Fibroblast of lung (primary cell): ENCODE measurements at regions not wholly inside any gene's neighbourhood (a gene's known extent, or its start where the extent isn't known, plus 50 kb on each side); places are given as distances from the start of the nearest gene placed in this dataset.

Experiments used
- DNase-seq, 2 donors: peaks; one replicate each; pipeline versions ENCODE4 v3.0.0 to v3.0.0-alpha.2; 2010; ENCODE audit warnings: low read depth in 2 of 2
- H2AFZ ChIP-seq: 2 replicates; pipeline ENCODE4 v1.5.1; 2012; ENCODE audit warnings: low read length, control low read depth, inconsistent platforms
- H3K27ac ChIP-seq: 2 replicates; pipeline ENCODE4 v1.5.1; 2011; ENCODE audit warnings: low read length, control low read depth; ENCODE audit not compliant: insufficient read depth
- H3K27me3 ChIP-seq: 2 replicates; pipeline ENCODE4 v1.5.1; 2011; ENCODE audit warnings: mild to moderate bottlenecking, low read length; ENCODE audit not compliant: control insufficient read depth, insufficient read depth
- H3K36me3 ChIP-seq: 2 replicates; pipeline ENCODE4 v1.5.1; 2011; ENCODE audit warnings: low read length; ENCODE audit not compliant: control insufficient read depth, insufficient read depth
- H3K4me1 ChIP-seq: 2 replicates; pipeline ENCODE4 v1.5.1; 2011; ENCODE audit warnings: low read length; ENCODE audit not compliant: control insufficient read depth, insufficient read depth; ENCODE audit errors: extremely low read depth
- H3K4me2 ChIP-seq: 2 replicates; pipeline ENCODE4 v1.5.1; 2011; ENCODE audit warnings: low read length, control low read depth; ENCODE audit not compliant: insufficient read depth; ENCODE audit errors: extremely low read depth
- H3K4me3 ChIP-seq, 4 experiments: fragments of 200-600 bp in 1 of 4; sonication (generic) in 1 of 4; replicated peaks in 1 of 4; 2 replicates each; pipeline ENCODE4 v1.5.1; 2011 to 2016; ENCODE audit warnings: low read length in 4 of 4, low read depth in 3 of 4, mild to moderate bottlenecking in 3 of 4, control low read depth in 2 of 4, inconsistent platforms in 1 of 4, mixed read lengths in 1 of 4; ENCODE audit not compliant: insufficient read depth in 1 of 4; ENCODE audit errors: control extremely low read depth in 1 of 4
- H3K79me2 ChIP-seq: 2 replicates; pipeline ENCODE4 v1.5.1; 2012; ENCODE audit warnings: mild to moderate bottlenecking, low read length, inconsistent platforms; ENCODE audit not compliant: control insufficient read depth, insufficient read depth
- H3K9ac ChIP-seq: 2 replicates; pipeline ENCODE4 v1.5.1; 2011; ENCODE audit warnings: mild to moderate bottlenecking, low read length, control low read depth; ENCODE audit not compliant: insufficient read depth
- H3K9me3 ChIP-seq: 2 replicates; pipeline ENCODE4 v1.5.1; 2012; ENCODE audit warnings: low read depth, low read length; ENCODE audit not compliant: control insufficient read depth, insufficient read depth
- H4K20me1 ChIP-seq: 2 replicates; pipeline ENCODE4 v1.5.1; 2011; ENCODE audit warnings: low read length; ENCODE audit not compliant: control insufficient read depth, insufficient read depth; ENCODE audit errors: extremely low read depth
- EZH2 ChIP-seq: IDR thresholded peaks from 2 replicates; pipeline ENCODE4 v1.5.1; 2012; ENCODE audit warnings: low read length, control low read depth, mild to moderate bottlenecking; ENCODE audit errors: missing control alignments
- TF ChIP-seq, protein P1 (sequence below), 2 donors: IDR thresholded peaks in 1 of 2; conservative IDR thresholded peaks in 1 of 2; 1 replicate in 1 of 2; 2 replicates in 1 of 2; pipeline ENCODE4 v1.5.1; 2011 to 2012; ENCODE audit warnings: low read length in 2 of 2, control low read depth in 1 of 2, inconsistent platforms in 1 of 2, low read depth in 1 of 2, mild to moderate bottlenecking in 1 of 2

DNA sequence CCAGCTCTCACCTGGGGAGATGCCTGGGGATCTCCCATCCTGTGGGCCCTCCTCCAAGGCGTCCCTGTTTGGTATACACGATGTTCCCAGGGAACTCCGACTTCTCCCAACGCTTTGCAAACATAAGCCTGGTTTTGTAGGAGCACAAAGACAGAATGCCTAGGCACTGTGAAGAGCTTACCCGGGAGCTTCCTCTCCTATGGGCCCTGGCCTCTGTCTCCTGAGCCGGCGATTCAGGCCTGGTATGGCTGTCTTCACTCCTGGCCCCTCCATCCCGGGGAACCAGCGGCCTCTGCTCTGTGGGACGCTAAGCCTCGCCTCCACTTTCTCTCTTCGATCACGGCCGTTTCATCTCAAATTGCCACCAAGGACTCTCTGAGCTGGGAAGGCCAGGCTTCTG is 59.6 kb upstream of the ACTRT2 start:
- Histone ChIP-seq H3K4me1 (no peaks in the 10 kb centered on the region), H3K9ac (no peak overlapping the region), H3K9me3 (no peaks in the 10 kb centered on the region), H3K36me3 (no peaks in the 10 kb centered on the region), H3K79me2 (no peaks in the 10 kb centered on the region), H3K27me3 (no peaks in the 10 kb centered on the region), H3K4me3 (no peak overlapping the region), H3K4me2 (no peak overlapping the region), H4K20me1 (no peaks in the 10 kb centered on the region), H3K27ac (no peak overlapping the region), H2AFZ (no peak overlapping the region)
- TF ChIP-seq, protein P1, sequence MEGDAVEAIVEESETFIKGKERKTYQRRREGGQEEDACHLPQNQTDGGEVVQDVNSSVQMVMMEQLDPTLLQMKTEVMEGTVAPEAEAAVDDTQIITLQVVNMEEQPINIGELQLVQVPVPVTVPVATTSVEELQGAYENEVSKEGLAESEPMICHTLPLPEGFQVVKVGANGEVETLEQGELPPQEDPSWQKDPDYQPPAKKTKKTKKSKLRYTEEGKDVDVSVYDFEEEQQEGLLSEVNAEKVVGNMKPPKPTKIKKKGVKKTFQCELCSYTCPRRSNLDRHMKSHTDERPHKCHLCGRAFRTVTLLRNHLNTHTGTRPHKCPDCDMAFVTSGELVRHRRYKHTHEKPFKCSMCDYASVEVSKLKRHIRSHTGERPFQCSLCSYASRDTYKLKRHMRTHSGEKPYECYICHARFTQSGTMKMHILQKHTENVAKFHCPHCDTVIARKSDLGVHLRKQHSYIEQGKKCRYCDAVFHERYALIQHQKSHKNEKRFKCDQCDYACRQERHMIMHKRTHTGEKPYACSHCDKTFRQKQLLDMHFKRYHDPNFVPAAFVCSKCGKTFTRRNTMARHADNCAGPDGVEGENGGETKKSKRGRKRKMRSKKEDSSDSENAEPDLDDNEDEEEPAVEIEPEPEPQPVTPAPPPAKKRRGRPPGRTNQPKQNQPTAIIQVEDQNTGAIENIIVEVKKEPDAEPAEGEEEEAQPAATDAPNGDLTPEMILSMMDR (conservative IDR thresholded peaks at IDR 0.05 in 1 of 2, IDR thresholded peaks at IDR 0.05 in 1 of 2; ENCODE audit: low read depth in 1 of 2, low read length in 2 of 2), result no peak
- no peak for TF ChIP-seq EZH2
- no peak for DNase-seq

DNA sequence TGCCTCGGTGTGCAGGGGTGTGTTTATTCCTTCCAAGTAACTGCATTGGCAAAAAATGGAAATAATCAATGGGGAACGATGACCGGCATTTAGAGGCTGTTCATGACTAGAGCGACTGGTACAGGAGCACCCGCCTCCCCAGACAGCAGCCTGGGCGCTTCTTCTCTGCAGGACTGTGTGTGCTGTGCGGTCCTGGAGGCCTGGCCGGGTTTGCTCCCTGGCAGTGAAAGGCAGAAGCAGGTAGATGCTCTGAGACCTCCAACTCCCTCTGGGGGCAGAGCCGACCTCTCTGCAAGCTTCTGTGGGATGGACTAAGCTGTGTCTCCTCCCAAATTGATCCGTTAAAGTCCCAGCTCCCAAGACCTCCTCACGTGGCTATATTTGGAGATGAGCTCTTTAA is 59.2 kb upstream of the ACTRT2 start:
- H3K27ac ChIP-seq, result no peak overlapping the region
- no peaks in the 10 kb centered on the region for H4K20me1 ChIP-seq
- no peaks in the 10 kb centered on the region for H3K79me2 ChIP-seq
- no peak for DNase-seq
- H2AFZ ChIP-seq, result no peak overlapping the region
- no peaks in the 10 kb centered on the region for H3K36me3 ChIP-seq
- no peaks in the 10 kb centered on the region for H3K9me3 ChIP-seq
- no peaks in the 10 kb centered on the region for H3K4me1 ChIP-seq
- no peak overlapping the region for H3K4me2 ChIP-seq
- H3K27me3 ChIP-seq, result no peaks in the 10 kb centered on the region
- TF ChIP-seq EZH2, result no peak
- TF ChIP-seq, protein P1 (conservative IDR thresholded peaks at IDR 0.05 in 1 of 2, IDR thresholded peaks at IDR 0.05 in 1 of 2; ENCODE audit: low read depth in 1 of 2, low read length in 2 of 2), result no peak
- H3K9ac ChIP-seq, result no peak overlapping the region
- H3K4me3 ChIP-seq, result no peak overlapping the region

DNA sequence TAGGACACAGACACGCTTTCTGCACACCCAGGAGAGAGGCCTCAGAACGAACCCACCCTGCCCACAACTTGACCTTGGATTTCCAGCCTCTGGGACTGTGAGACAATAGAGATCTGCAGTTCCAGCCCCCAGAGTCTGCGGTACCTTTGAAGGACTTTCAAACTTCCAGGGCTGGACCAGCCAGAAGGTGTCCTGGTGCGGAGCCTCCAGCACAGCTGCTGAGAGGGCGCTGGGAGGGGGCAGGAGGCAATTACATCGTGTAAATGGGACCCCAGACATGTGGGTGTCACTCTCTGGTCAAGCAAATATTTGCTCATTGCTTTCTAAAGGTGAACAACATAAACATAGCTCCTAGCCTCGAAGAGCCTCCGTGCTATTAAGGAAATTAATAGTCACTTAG is 58.7 kb upstream of the ACTRT2 start:
- Histone ChIP-seq H3K9ac (no peak overlapping the region), H3K4me2 (no peak overlapping the region), H3K4me3 (no peak overlapping the region), H3K27me3 (no peaks in the 10 kb centered on the region), H4K20me1 (no peaks in the 10 kb centered on the region), H3K4me1 (no peaks in the 10 kb centered on the region), H2AFZ (no peak overlapping the region), H3K27ac (no peak overlapping the region), H3K9me3 (no peaks in the 10 kb centered on the region), H3K79me2 (no peaks in the 10 kb centered on the region), H3K36me3 (no peaks in the 10 kb centered on the region)
- TF ChIP-seq, protein P1 (conservative IDR thresholded peaks at IDR 0.05 in 1 of 2, IDR thresholded peaks at IDR 0.05 in 1 of 2; ENCODE audit: low read depth in 1 of 2, low read length in 2 of 2), result no peak
- TF ChIP-seq EZH2, result no peak
- DNase-seq, result no peak
